Loucy (cell line): ENCODE measurements at regions not wholly inside any gene's neighbourhood (a gene's known extent, or its start where the extent isn't known, plus 50 kb on each side); places are given as distances from the start of the nearest gene placed in this dataset.

ENCODE experiments used
- EZH2phosphoT487 ChIP-seq: fragments of 200-600 bp; IDR thresholded peaks from 2 replicates; pipeline ENCODE4 v1.6.1; 2018; ENCODE audit warnings: antibody characterized with exemption, mild to moderate bottlenecking, moderate library complexity, borderline replicate concordance
- TF ChIP-seq, protein P1 (sequence below): fragments of 200-600 bp; sonication (generic); conservative IDR thresholded peaks from 2 replicates; pipeline ENCODE4 v1.5.1; 2014; ENCODE audit warnings: mild to moderate bottlenecking, antibody characterized with exemption, low read length

DNA sequence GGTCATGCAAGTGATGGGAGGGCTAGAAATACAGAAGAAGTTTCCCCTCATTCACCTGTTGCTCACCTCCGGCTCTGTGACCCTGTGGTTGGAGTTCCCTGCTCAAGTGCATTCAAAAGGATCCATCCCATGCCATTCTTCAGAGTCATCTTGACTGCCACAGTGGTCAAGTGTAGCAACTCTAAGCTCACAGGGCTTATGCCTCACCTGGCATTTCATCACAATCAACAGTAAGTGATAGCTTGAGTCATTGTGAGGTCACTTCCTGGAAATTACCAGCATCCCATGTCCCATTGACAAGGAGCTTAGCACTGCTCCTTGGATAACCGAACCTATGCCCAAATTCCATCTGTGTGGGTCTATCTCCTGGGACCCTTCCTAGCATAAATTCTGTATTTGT lies 55.6 kb downstream of the OR4C45 start:
- TF ChIP-seq EZH2phosphoT487, result no peak
- TF ChIP-seq, protein P1, sequence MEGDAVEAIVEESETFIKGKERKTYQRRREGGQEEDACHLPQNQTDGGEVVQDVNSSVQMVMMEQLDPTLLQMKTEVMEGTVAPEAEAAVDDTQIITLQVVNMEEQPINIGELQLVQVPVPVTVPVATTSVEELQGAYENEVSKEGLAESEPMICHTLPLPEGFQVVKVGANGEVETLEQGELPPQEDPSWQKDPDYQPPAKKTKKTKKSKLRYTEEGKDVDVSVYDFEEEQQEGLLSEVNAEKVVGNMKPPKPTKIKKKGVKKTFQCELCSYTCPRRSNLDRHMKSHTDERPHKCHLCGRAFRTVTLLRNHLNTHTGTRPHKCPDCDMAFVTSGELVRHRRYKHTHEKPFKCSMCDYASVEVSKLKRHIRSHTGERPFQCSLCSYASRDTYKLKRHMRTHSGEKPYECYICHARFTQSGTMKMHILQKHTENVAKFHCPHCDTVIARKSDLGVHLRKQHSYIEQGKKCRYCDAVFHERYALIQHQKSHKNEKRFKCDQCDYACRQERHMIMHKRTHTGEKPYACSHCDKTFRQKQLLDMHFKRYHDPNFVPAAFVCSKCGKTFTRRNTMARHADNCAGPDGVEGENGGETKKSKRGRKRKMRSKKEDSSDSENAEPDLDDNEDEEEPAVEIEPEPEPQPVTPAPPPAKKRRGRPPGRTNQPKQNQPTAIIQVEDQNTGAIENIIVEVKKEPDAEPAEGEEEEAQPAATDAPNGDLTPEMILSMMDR, result no peak
